K562 (cell line): ENCODE measurements at regions not wholly inside any gene's neighbourhood (a gene's known extent, or its start where the extent isn't known, plus 50 kb on each side); places are given as distances from the start of the nearest gene placed in this dataset.

Source experiments
- CBFB ChIP-seq: sonication (generic); formaldehyde crosslinking; IDR thresholded peaks from 2 replicates; pipeline ENCODE4 v1.4.0; 2020; ENCODE audit warnings: mild to moderate bottlenecking, missing genetic modification reagents
- KLF13 ChIP-seq: fragments of 450-650 bp; IDR thresholded peaks from 2 replicates; pipeline ENCODE4 v1.6.1; 2016; ENCODE audit warnings: missing genetic modification characterization, low read depth, mild to moderate bottlenecking, missing compliant biosample characterization, moderate library complexity, borderline replicate concordance
- TCF7L2 ChIP-seq: fragments of 150-350 bp; IDR thresholded peaks from 2 replicates; pipeline ENCODE4 v1.6.1; 2016; ENCODE audit warnings: low read depth, mild to moderate bottlenecking, low read length, moderate library complexity
- ZFP30 ChIP-seq: fragments of 250-450 bp; sonication (Bioruptor Pico); IDR thresholded peaks from 2 replicates; pipeline ENCODE4 v1.8.0; 2022; ENCODE audit warnings: moderate library complexity, mild to moderate bottlenecking, inconsistent platforms, borderline replicate concordance
- ZNF165 ChIP-seq: fragments of 250-450 bp; sonication (Bioruptor Pico); IDR thresholded peaks from 2 replicates; pipeline ENCODE4 v1.4.0; 2020; ENCODE audit warnings: borderline replicate concordance
- ZNF780A ChIP-seq: fragments of 250-450 bp; sonication (Bioruptor Pico); IDR thresholded peaks from 2 replicates; pipeline ENCODE4 v1.5.0; 2021; ENCODE audit warnings: mild to moderate bottlenecking
- TF ChIP-seq, protein P1 (sequence below): fragments of 250-450 bp; sonication (Bioruptor Pico); IDR thresholded peaks from 2 replicates; pipeline ENCODE4 v1.4.0; 2020; ENCODE audit warnings: mild to moderate bottlenecking
- TF ChIP-seq, protein P2 (sequence below): fragments of 250-450 bp; sonication (Bioruptor Pico); IDR thresholded peaks from 2 replicates; pipeline ENCODE4 v1.6.1; 2021; ENCODE audit warnings: mild to moderate bottlenecking
- TF ChIP-seq, protein P3 (sequence below): fragments of 450-650 bp; IDR thresholded peaks from 2 replicates; pipeline ENCODE4 v1.7.0; 2016; ENCODE audit warnings: borderline replicate concordance

DNA sequence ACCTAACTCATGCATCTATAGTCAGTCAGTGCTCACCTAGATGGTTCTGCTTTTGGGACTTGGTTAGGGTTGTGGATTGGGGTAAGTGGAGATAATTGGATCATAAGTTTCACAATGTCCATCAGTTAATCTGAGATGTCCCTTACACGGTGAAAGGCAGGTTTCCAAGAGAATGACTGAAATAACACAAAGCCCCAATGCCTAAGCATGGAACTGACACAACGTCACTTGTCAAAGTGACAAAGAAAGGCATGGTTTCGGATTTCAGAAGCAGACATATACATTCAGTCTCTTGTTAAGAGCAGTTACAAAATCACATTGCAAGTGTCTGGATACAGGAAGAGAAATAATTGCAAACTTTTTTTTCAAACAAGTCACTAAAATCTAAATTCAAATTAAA, 1456.9 kb downstream of the TECRL start (continued):
- TF ChIP-seq, protein P1, sequence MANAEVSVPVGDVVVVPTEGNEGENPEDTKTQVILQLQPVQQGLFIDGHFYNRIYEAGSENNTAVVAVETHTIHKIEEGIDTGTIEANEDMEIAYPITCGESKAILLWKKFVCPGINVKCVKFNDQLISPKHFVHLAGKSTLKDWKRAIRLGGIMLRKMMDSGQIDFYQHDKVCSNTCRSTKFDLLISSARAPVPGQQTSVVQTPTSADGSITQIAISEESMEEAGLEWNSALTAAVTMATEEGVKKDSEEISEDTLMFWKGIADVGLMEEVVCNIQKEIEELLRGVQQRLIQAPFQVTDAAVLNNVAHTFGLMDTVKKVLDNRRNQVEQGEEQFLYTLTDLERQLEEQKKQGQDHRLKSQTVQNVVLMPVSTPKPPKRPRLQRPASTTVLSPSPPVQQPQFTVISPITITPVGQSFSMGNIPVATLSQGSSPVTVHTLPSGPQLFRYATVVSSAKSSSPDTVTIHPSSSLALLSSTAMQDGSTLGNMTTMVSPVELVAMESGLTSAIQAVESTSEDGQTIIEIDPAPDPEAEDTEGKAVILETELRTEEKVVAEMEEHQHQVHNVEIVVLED, result no peak
- TF ChIP-seq KLF13, result no peak
- TF ChIP-seq ZNF780A (CRISPR knock-in tag), result no peak
- TF ChIP-seq, protein P2, sequence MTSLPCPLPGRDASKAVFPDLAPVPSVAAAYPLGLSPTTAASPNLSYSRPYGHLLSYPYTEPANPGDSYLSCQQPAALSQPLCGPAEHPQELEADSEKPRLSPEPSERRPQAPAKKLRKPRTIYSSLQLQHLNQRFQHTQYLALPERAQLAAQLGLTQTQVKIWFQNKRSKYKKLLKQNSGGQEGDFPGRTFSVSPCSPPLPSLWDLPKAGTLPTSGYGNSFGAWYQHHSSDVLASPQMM (CRISPR knock-in tag), result no peak
- TF ChIP-seq CBFB (CRISPR knock-in tag), result no peak
- no peak for TF ChIP-seq ZNF165
- no peak for TF ChIP-seq TCF7L2
- TF ChIP-seq ZFP30 (CRISPR knock-in tag), result no peak
- TF ChIP-seq, protein P3, sequence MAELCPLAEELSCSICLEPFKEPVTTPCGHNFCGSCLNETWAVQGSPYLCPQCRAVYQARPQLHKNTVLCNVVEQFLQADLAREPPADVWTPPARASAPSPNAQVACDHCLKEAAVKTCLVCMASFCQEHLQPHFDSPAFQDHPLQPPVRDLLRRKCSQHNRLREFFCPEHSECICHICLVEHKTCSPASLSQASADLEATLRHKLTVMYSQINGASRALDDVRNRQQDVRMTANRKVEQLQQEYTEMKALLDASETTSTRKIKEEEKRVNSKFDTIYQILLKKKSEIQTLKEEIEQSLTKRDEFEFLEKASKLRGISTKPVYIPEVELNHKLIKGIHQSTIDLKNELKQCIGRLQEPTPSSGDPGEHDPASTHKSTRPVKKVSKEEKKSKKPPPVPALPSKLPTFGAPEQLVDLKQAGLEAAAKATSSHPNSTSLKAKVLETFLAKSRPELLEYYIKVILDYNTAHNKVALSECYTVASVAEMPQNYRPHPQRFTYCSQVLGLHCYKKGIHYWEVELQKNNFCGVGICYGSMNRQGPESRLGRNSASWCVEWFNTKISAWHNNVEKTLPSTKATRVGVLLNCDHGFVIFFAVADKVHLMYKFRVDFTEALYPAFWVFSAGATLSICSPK, result no peak
